Thoracic aorta (tissue), 2 donors: ENCODE measurements at regions not wholly inside any gene's neighbourhood (a gene's known extent, or its start where the extent isn't known, plus 50 kb on each side); places are given as distances from the start of the nearest gene placed in this dataset.

Source experiments
- ATAC-seq: fragments of 150-250 bp; one replicate; pipeline ENCODE4 v1.8.0; 2017; ENCODE audit warnings: low read depth; ENCODE audit not compliant: insufficient number of reproducible peaks, low FRiP score
- DNase-seq: peaks from one replicate; pipeline ENCODE4 v3.0.0-alpha.2; 2020; ENCODE audit warnings: low spot score
- H3K27ac ChIP-seq, 2 donors: fragments of 200-600 bp; sonication (generic); 1 replicate in 1 of 2; 2 replicates in 1 of 2; pipeline ENCODE4 v1.5.1; 2016; ENCODE audit warnings: mild to moderate bottlenecking in 2 of 2, moderate library complexity in 2 of 2
- H3K27me3 ChIP-seq: fragments of 200-600 bp; sonication (generic); replicated peaks from 2 replicates; pipeline ENCODE4 v1.6.0; 2016; ENCODE audit warnings: mild to moderate bottlenecking; ENCODE audit not compliant: insufficient read depth
- H3K36me3 ChIP-seq: fragments of 200-600 bp; sonication (generic); one replicate; pipeline ENCODE4 v1.5.1; 2016
- H3K4me1 ChIP-seq, 2 donors: fragments of 200-600 bp; sonication (generic); 1 replicate in 1 of 2; 2 replicates in 1 of 2; pipeline versions ENCODE4 v1.5.1 to v1.6.0; 2016; ENCODE audit warnings: low read depth in 2 of 2, mild to moderate bottlenecking in 1 of 2; ENCODE audit not compliant: control insufficient read depth in 1 of 2
- H3K4me3 ChIP-seq: fragments of 200-600 bp; sonication (generic); 2 replicates; pipeline ENCODE4 v1.5.1; 2016; ENCODE audit warnings: mild to moderate bottlenecking
- H3K9me3 ChIP-seq: fragments of 200-600 bp; sonication (generic); 2 replicates; pipeline ENCODE4 v1.5.1; 2016
- CTCF ChIP-seq: fragments of 200-600 bp; sonication (generic); IDR thresholded peaks from one replicate; pipeline ENCODE4 v1.5.1; 2019; ENCODE audit warnings: antibody characterized with exemption

- no peak for TF ChIP-seq CTCF
- no peaks in the 10 kb centered on the region for H3K27me3 ChIP-seq
- no peaks in the 10 kb centered on the region for H3K36me3 ChIP-seq
- no peaks in the 10 kb centered on the region for H3K4me1 ChIP-seq
- H3K4me3 ChIP-seq = no peak overlapping the region
- DNase-seq (no peak), ATAC-seq (no peak)
- H3K9me3 ChIP-seq = no peaks in the 10 kb centered on the region
- no peak overlapping the region for H3K27ac ChIP-seq
These were observed 381.2 kb upstream of the MBL2 start for GRCh38 chr10:53153831-53154230.

- ATAC-seq (no peak), DNase-seq (no peak)
- no peak for TF ChIP-seq CTCF
- Histone ChIP-seq H3K4me1 (no peaks in the 10 kb centered on the region), H3K27me3 (no peaks in the 10 kb centered on the region), H3K4me3 (no peak overlapping the region), H3K27ac (no peak overlapping the region), H3K9me3 (no peaks in the 10 kb centered on the region), H3K36me3 (no peaks in the 10 kb centered on the region)
These were observed 367.9 kb upstream of the MBL2 start for GRCh38 chr10:53140506-53140905.

- no peak for DNase-seq
- H3K36me3 ChIP-seq = no peaks in the 10 kb centered on the region
- no peak overlapping the region for H3K4me3 ChIP-seq
- no peak for TF ChIP-seq CTCF
- no peak overlapping the region for H3K27ac ChIP-seq
- ATAC-seq = no peak
- no peaks in the 10 kb centered on the region for H3K4me1 ChIP-seq
- no peaks in the 10 kb centered on the region for H3K27me3 ChIP-seq
- H3K9me3 ChIP-seq = no peaks in the 10 kb centered on the region
These were observed 363.3 kb upstream of the MBL2 start for GRCh38 chr10:53135897-53136253.

GRCh38 chr10:53135213-53135896 lies 362.8 kb upstream of the MBL2 start:
- no peaks in the 10 kb centered on the region for H3K4me1 ChIP-seq
- H3K27me3 ChIP-seq = no peaks in the 10 kb centered on the region
- no peak overlapping the region for H3K27ac ChIP-seq
- DNase-seq (no peak), ATAC-seq (no peak)
- TF ChIP-seq CTCF = no peak
- H3K4me3 ChIP-seq = no peak overlapping the region
- H3K36me3 ChIP-seq = no peaks in the 10 kb centered on the region
- H3K9me3 ChIP-seq = no peaks in the 10 kb centered on the region

- Histone ChIP-seq H3K27me3 (no peaks in the 10 kb centered on the region), H3K9me3 (no peaks in the 10 kb centered on the region), H3K27ac (no peak overlapping the region), H3K36me3 (no peaks in the 10 kb centered on the region), H3K4me3 (no peak overlapping the region), H3K4me1 (no peaks in the 10 kb centered on the region)
- no peak for TF ChIP-seq CTCF
- ATAC-seq (no peak), DNase-seq (no peak)
These were observed 361.5 kb upstream of the MBL2 start for GRCh38 chr10:53134050-53134449.
